Right ventricle myocardium superior (tissue), 1 donor: ENCODE measurements at regions not wholly inside any gene's neighbourhood (a gene's known extent, or its start where the extent isn't known, plus 50 kb on each side); places are given as distances from the start of the nearest gene placed in this dataset.
"Not testable (repeated sequence)": the region's sequence is repeated elsewhere in the genome, so short reads cannot be mapped to it uniquely, and the experiment has no call there.

Source experiments
- ATAC-seq: fragments of 200-7000 bp; cut with Tn5 transposase; one replicate; pipeline ENCODE4 v1.9.1; 2020; ENCODE audit warnings: mild to moderate bottlenecking; ENCODE audit not compliant: poor library complexity
- DNase-seq: peaks from one replicate; pipeline ENCODE4 v3.0.0-alpha.2; 2020
- intact Hi-C: fragments of 100-400 bp; cut with DNase I; formaldehyde crosslinking; loops from one replicate; pipeline ENCODE4 v1.11.2; 2022
- donor health status: DM: no; HTN: yes; CAD: no; lungs with severe emphysema.

DNA sequence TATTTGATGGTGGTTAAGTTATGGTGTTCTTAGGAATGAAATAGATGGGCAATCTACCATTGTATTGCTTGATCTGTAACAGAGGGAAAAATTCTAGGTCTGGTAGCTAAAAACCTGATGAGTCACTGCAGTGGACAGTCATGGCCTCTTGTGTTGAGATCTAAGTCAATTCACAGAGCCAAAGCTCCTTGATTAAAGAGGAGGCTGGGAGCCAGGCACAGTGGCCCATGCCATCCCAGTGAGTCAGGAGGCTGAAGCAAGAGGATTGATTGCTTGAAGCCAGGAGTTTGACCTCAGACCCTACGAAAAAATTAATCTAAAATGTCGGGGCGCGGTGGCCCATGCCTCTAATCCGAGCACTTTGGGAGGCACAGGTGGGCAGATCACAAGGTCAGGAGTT is 67.1 kb upstream of the KPNA3 start:
- ATAC-seq (no peak), DNase-seq (no peak)
- intact Hi-C loops = no loop called here

DNA sequence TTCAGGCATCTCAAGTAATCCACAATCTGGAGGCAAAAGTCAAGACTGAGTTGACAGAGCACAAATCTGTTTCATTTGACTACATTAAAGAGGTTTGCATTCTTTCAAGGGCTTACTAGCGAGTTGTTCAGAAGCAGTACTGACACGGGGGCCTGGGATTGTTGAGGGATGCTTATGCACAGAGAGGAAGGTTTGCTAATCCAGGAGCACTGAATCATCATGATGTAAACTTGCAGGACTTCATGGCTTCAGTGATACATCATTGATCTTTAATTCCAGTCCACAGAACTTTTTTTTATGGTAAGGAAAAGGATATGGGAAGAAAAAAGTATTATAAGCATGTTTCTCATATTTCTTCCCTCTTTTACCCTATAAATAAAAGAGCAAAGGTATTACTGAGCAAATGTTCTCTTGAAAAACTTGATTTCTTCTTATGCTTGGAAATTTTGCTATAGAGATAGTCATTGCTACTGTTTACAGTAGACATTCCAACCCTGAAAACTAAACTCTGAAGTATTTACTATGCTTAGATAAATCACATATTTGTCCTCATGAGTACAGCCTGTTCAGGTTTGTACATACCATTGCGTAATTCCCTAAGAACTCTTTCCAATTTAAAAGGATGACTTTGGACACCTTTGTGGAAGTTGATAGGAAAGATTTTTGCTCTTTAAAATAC is 65.8 kb upstream of the KPNA3 start:
- peak; percentile 66 for ATAC-seq
- intact Hi-C loops = no loop called here
- no peak for DNase-seq

DNA sequence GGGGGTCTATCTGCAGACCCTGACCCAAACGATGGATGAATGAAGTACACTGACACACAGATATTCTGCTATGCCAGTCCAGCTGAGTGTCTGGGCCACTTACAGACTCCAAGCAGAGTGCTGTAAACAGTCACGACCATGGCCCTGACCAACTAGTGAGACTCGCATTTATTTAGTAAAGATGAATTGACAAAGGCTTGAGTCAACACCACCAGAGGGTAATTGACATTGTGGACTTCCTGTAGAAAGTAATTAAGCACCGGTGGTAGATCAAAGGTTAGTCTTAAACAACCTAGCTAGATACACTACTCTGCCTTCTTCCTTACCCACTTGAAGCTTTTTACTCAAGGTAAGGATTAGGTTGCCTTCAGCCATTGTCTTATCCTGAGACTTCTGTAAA is 63.4 kb upstream of the KPNA3 start:
- DNase-seq = no peak
- intact Hi-C loops = no loop called here
- ATAC-seq = no peak

DNA sequence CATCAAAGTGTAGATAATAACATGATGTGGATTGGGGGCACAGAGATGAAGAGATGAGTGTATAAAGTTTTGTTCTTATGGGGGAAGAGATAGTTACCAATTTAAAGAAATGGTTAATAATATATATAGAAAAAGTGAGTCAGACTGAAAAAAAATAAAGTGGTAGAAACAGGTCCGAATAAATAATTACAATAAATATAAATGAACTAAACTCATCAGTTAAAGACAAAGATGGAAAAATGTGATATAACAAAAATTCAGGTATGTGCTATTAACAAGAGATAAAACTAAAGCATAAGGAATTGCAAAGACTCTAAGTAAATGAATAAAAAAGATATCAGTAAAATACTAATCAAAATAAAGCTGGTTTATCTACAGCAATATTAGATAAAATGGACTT is 61.1 kb upstream of the KPNA3 start:
- intact Hi-C loops = no loop called here
- DNase-seq = no peak
- ATAC-seq = no peak

DNA sequence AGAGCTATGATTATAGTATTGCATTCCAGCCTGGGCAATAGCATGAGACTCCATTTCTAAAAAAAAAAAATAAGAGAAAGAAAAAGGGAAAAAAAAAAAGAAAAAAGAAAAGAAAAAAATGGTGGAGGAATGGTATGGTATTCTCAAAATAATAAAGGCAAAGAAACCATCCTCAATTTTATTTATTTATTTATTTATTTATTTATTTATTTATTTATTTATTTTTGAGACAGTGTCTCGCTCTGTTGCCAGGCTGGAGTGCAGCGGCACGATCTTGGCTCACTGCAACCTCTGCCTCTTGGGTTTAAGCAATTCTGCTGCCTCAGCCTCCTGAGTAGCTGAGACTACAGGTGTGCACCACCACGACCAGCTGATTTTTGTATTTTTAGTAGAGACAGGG is 60.0 kb upstream of the KPNA3 start:
- intact Hi-C loops, DNase-seq: not testable (repeated sequence)

DNA sequence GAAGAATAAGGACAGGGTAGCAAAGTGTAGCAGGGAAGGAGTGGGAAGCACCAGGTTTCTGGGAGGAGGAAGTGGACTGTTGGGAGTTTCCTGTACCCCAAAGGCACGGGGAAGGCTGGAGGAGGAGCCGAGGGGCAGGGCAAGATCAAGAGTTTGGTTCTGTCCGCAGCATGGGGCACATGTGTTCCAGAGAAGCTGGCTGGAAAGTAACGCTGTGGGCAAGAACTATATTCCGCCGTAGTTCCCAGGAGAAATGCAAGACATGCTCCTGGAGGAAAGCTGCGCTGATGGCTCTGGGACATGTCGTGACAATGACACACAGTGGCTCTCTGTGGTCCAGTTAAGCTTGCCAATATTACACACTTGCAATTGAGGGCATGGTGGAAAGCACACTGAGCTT is 51.7 kb upstream of the KPNA3 start:
- intact Hi-C loops = no loop called here
- no peak for DNase-seq
- ATAC-seq = no peak

More for the DNA sequence above, 60.0 kb upstream of the KPNA3 start:
- not testable (repeated sequence) for ATAC-seq
